Progenitor cell of endocrine pancreas (in vitro differentiated cells): ENCODE measurements at regions not wholly inside any gene's neighbourhood (a gene's known extent, or its start where the extent isn't known, plus 50 kb on each side); places are given as distances from the start of the nearest gene placed in this dataset.

ENCODE experiments used
- DNase-seq: peaks from one replicate; pipeline ENCODE4 v3.0.0; 2021; ENCODE audit warnings: low spot score; ENCODE audit not compliant: unreplicated experiment
- H3K27ac Mint-ChIP-seq: 2 replicates; pipeline ENCODE4 v1.8.0; 2021; ENCODE audit warnings: mild to moderate bottlenecking, moderate library complexity, mixed read lengths
- H3K27me3 Mint-ChIP-seq: 2 replicates; pipeline ENCODE4 v1.8.0; 2021; ENCODE audit warnings: mixed read lengths
- H3K36me3 Mint-ChIP-seq: 2 replicates; pipeline ENCODE4 v1.8.0; 2022; ENCODE audit warnings: mixed read lengths; ENCODE audit not compliant: insufficient read depth
- H3K4me1 Mint-ChIP-seq: 2 replicates; pipeline ENCODE4 v1.8.0; 2021; ENCODE audit warnings: low read depth, mixed read lengths
- H3K4me3 Mint-ChIP-seq: 2 replicates; pipeline ENCODE4 v1.8.0; 2021; ENCODE audit warnings: low read depth, mild to moderate bottlenecking, moderate library complexity, mixed read lengths
- H3K9me3 Mint-ChIP-seq: 2 replicates; pipeline ENCODE4 v1.8.0; 2021; ENCODE audit warnings: low read depth, mixed read lengths
- TF ChIP-seq, protein P1 (sequence below): fragments of 200-600 bp; sonication (generic); IDR thresholded peaks from one replicate; pipeline ENCODE4 v1.5.0; 2021; ENCODE audit warnings: antibody characterized with exemption, mild to moderate bottlenecking; ENCODE audit not compliant: unreplicated experiment

DNA sequence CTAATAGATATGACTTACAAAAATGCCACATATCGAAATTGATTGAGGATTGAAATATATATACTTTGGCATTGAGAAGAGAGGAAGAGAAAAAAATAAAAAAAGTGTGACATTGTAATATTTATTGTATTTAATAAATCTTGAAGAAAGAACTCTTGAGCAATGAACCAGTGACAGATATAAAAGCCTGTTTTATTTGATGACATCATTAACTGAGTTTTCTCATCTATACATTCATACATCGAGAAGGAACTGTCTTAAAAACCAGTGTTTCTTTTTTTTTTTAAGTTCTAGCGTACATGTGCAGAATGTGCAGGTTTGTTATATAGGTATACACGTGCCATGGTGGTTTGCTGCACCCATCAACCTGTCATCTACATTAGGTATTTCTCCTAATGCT is 368.2 kb downstream of the SNAPC1 start:
- no peak for DNase-seq
- H3K36me3 Mint-ChIP-seq, result peaks cover 1% of the 10 kb centered on the region
- H3K4me1 Mint-ChIP-seq, result peaks cover 3% of the 10 kb centered on the region
- H3K9me3 Mint-ChIP-seq, result peaks cover 8% of the 10 kb centered on the region
- H3K4me3 Mint-ChIP-seq, result no peak overlapping the region
- no peak overlapping the region for H3K27ac Mint-ChIP-seq
- H3K27me3 Mint-ChIP-seq, result peaks cover 28% of the 10 kb centered on the region
- TF ChIP-seq, protein P1, sequence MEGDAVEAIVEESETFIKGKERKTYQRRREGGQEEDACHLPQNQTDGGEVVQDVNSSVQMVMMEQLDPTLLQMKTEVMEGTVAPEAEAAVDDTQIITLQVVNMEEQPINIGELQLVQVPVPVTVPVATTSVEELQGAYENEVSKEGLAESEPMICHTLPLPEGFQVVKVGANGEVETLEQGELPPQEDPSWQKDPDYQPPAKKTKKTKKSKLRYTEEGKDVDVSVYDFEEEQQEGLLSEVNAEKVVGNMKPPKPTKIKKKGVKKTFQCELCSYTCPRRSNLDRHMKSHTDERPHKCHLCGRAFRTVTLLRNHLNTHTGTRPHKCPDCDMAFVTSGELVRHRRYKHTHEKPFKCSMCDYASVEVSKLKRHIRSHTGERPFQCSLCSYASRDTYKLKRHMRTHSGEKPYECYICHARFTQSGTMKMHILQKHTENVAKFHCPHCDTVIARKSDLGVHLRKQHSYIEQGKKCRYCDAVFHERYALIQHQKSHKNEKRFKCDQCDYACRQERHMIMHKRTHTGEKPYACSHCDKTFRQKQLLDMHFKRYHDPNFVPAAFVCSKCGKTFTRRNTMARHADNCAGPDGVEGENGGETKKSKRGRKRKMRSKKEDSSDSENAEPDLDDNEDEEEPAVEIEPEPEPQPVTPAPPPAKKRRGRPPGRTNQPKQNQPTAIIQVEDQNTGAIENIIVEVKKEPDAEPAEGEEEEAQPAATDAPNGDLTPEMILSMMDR, result no peak

DNA sequence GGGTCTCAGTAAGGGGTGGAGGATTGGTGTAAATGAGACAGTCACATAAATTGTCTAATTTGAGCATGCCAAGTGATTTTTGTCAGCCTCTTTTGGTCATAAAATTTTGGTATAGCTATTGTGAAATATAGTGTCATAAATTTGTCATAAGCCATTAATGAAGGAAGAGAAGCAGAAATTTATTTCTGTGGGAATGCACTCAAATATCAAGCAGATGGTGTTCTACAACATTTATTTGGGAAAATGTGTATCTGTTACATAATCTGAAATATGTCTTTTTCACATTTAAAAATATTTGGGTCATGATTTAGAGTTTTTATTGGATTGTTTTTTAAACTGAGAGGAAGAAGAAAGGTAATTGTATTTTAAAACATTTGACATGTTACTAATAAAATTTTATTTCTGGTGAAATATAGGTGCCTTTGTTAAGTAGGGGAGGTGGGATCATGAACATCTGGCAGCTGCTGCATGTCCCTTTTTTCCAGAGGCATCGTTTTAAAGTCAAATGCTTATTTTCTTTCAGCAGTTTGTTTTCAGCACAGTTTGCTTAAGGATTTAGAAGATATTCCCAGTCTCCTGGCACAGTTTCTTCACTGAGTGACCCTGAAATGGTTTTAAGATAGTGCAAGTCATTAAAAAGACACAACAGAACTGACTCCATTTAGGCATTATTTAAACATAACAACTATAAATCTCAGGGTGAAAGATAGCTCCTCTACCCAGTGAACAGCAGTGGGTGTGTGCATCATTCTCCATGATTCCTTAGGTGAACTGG is 371.7 kb downstream of the SNAPC1 start:
- no peaks in the 10 kb centered on the region for H3K4me1 Mint-ChIP-seq

DNA sequence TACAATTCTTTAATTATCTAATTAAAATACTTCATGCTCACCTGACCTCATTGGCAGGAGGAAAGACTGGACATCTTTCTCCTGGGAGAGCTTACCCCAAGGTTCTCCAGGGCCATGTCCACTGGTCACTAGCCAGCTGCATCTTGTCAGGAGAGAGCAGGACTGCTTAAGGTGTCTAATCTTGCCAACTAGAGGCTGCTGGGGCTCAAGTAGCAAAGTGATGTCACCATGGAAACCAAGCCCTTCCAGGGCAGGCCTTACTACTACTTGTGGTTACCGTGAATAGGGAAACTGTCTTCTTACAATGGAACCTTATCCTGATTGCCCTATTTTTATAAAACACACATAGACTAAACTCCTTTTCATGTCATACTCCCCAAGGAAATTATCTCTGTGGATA is 376.4 kb downstream of the SNAPC1 start:
- H3K9me3 Mint-ChIP-seq, result peaks cover 8% of the 10 kb centered on the region
- no peak for DNase-seq
- TF ChIP-seq, protein P1, result no peak
- peaks cover 1% of the 10 kb centered on the region for H3K36me3 Mint-ChIP-seq
- peaks cover 5% of the 10 kb centered on the region for H3K27me3 Mint-ChIP-seq
- H3K27ac Mint-ChIP-seq, result no peak overlapping the region
- H3K4me1 Mint-ChIP-seq, result no peaks in the 10 kb centered on the region
- no peak overlapping the region for H3K4me3 Mint-ChIP-seq

More for the DNA sequence above, 371.7 kb downstream of the SNAPC1 start:
- Mint-ChIP-seq H3K4me3 (no peak overlapping the region), H3K27me3 (peaks cover 11% of the 10 kb centered on the region), H3K36me3 (peaks cover 1% of the 10 kb centered on the region), H3K9me3 (peaks cover 8% of the 10 kb centered on the region), H3K27ac (no peak overlapping the region)
- DNase-seq, result no peak
- TF ChIP-seq, protein P1, result no peak

DNA sequence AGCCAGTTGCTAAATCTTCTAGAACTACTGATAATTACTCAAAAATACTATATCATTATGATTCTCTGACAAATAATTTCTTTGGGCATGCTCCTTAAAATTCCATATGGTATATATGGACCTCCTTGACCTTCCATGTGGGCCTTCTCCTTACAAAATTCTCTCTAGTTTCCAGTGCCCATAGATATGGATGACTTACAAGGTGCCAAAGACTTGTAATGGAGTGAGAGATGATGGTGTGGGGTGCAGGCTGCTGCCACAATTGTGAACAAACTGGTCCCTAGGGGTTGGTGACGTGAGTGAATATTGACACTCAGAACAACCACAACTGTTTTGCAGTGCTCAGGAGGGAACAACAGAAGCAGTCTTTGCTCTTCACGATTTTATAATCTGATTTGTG is 378.9 kb downstream of the SNAPC1 start:
- Mint-ChIP-seq H3K4me1 (no peaks in the 10 kb centered on the region), H3K36me3 (no peaks in the 10 kb centered on the region), H3K9me3 (peaks cover under 1% of the 10 kb centered on the region), H3K4me3 (no peak overlapping the region), H3K27ac (no peak overlapping the region), H3K27me3 (peaks cover 5% of the 10 kb centered on the region)
- DNase-seq, result no peak
- TF ChIP-seq, protein P1, result no peak

DNA sequence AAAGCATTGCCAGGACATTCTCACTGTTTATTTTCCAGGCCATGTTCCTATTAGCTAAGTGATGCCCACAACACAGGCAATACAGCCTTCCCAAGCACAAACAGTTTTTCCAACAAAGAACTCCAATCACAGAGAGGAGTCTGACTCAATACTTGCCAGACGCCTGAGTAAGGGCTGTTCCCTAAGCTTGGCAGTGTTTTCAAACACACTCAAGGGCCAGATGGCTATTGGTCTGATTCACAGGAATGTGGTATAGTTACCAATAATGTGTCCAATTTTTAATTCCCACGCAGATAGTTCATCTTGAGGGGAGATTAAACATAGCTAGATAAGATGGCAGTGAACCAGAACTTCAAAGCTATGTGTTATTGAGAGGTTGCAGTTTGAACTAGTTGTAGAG is 381.0 kb downstream of the SNAPC1 start:
- H3K27ac Mint-ChIP-seq, result no peak overlapping the region
- H3K27me3 Mint-ChIP-seq, result peaks cover 5% of the 10 kb centered on the region
- no peaks in the 10 kb centered on the region for H3K4me1 Mint-ChIP-seq
- H3K36me3 Mint-ChIP-seq, result peaks cover 3% of the 10 kb centered on the region
- no peak for DNase-seq
- TF ChIP-seq, protein P1, result no peak
- peaks cover 20% of the 10 kb centered on the region for H3K9me3 Mint-ChIP-seq
- no peak overlapping the region for H3K4me3 Mint-ChIP-seq
